ENCODE measurements at regions not wholly inside any gene's neighbourhood (a gene's known extent, or its start where the extent isn't known, plus 50 kb on each side); places are given as distances from the start of the nearest gene placed in this dataset.

DNA sequence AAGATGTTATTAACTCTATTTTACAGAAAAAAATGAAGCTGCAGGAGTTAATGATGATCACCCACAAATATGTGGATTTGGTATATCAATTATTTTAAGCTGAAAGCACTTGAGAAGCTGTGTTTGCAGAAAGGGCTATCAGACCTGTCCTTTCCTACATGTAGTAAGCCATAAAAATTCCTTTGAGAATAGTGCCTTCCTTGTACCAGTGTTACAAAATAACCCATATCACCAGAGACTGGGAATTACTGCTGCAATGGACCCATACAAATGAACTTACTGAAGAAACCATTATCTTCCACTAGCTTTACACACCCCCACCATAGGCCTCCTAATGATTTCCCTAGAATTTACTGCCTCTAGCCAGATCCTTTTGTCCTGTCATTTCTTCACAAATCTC lies 99.2 kb upstream of the ZRANB2 start:
- DNase-seq: no peak

DNA sequence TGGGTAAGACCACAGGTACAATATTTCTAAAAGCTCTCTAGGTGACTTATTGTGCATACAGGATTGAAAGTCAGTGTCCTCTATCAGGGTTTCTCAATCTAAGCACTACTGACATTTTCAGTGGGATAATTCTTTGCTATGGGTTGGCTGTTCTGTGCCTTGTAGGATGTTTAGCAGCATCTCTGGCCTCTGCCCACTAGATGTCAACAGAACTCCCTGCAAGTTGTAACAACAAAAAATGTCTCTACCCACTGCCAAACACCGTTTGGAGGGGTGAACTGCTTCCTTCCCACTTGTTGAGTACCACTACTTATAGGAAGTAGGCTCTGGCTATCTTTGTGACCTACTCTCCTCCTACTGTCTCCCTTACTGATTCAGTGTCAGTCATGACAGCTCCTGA lies 90.1 kb upstream of the ZRANB2 start:
- no peak for DNase-seq

DNA sequence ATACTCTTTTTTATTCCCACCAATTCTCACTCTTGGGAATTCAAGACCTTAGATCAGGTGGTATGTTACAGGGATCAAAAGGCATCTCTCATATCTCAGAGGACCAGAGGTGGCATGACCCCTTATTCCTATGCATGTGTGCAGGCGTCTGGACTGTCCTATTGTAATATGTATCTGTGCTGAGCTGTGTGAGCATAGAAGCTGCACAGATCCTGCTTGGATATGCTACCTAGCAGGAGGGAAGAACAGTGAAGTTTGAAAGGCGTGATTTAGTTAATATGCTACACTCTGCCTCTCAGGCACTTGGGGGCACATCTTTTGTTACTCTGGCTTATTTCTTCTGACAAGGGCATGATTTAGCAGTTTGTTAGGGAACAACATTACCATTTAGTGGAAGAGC lies 86.7 kb upstream of the ZRANB2 start:
- no peak for DNase-seq

DNA sequence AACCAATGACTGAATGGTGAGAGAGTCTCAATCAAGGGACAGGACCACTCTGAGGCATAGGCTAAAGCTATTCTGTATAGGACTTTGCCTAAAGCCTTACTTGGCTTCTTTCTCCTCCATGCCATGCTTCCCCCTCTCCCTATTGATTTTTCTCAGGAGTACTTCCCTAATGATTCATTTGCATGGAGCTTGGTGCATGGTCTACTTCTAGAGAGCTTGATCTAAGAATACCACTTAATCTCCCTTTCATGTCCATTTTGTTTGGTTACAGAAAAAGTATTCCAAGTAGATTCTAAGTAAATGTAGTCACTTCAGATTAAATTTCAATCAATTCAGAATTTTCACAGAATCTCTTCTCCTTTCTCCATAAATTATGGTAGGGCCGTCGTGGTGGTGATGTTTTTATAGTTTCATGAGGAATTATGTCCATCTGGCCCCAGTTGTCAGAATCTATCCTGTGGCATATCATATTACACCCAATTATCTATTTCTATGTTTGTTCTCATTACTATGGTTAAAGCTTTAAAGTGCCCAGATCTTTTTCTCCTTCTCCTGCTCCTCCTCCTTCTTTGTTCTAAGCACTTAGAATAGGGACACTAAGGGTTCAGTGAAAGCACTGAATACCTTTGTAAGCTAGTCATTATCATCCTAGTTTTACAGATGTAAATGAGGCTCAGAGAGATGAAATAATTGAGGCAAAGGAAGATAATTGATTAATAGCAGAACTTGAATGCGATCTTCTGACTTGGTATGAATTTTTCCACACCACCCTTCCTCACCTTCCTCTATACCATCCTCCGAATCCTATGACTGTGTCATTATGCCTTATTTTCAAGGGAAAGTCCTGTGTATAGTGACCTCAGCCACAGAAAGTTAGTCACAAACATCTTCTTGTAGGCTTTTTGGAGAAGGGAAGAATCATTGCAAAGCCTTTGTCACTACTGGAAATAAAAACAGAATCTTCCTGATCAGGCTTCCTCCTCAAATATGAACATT lies 85.6 kb upstream of the ZRANB2 start:
- DNase-seq: no peak

DNA sequence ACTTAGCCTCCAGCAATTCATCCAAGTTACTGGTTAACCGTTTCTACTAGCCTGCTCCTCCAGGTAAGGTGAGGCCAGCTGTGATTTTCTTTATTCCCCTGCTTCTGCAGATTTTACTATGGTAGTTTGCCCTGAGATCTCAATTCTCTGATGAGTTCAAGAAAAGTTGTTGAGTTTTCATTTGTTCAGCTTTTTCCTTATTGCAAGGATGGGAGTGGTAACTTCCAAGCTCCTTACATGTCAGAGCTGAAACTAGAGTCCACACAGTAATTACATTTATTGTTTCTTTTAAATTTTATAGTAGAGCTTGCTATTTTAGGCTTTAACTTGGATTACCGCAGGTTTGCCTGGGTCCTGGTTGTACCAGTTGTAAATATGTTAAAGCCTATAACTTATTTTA lies 76.9 kb upstream of the ZRANB2 start:
- DNase-seq: no peak

DNA sequence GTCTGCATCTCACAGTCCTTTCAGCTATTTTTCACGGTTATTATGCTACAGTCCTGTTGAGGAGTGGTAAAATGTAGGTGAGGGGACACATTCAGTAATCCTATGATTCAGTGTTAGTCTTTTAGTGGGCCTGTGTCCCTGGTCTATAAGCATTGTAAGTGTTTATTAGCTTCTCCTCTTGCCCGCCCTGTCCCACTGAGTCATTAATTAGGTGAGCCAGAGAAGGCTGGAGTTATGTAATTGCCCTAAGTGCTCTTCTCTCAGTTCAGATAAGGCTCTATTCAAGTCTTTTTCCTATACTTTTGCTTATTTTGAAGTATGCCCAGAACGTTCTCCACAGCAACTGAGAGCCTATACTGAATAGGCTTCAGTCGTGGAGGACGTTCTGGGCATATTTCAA lies 76.3 kb upstream of the ZRANB2 start:
- DNase-seq: no peak

DNA sequence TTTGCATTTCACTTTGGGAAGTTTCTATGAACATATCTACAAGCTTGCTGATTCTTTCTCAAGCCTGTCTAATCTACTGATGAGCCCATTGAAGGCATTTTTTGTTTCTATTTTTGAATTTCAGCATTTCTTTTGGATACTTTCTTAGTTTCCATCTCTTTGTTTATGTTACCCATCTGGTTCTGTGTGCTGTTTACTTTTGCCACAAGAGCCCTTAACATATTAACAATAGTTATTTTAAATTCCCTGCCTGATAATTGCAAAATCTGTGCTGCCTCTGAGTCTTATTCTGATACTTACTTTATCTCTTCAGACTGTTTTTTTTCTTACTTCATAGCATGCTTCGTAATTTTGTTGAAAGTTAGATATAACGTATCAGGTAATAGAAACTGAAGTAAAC lies 75.8 kb upstream of the ZRANB2 start:
- no peak for DNase-seq

DNA sequence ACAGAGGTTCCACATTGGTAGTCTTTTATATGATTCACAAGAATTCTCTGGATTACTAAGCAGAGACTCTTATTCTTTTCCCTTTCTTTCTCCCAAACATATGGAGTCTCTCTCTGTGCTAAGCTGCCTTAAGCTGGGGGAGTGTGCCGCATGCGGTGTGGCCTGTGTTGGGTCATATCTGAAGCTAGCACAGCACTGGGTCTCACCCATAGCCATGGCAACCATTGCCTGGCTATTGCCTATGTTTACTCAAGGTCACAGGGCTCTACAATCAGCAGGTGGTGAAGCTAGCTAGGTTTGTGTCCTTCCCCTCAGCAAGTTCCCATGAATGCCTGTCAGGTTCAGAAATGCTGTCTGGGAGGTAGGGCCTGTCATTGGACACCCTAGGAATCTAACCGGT lies 73.6 kb upstream of the ZRANB2 start:
- DNase-seq: no peak

DNA sequence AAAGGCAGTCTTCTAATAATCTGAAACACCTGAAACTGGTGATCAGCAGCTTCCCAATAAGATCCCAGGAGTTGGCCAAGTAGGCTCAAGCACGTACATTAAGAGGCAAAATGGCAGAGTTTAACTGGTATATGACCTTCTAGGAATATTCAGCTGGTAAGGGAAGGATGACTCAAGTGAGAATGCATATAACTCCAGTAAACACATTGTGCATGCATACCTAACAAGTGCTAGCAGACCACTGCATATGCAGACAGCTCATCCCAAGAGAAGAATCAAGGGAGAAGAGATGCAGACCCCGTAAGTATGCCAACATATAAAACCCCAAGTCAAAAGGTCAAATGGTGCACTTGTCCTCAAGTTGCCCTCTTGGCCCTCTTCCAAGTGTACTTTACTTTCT lies 73.0 kb upstream of the ZRANB2 start:
- no peak for DNase-seq

DNA sequence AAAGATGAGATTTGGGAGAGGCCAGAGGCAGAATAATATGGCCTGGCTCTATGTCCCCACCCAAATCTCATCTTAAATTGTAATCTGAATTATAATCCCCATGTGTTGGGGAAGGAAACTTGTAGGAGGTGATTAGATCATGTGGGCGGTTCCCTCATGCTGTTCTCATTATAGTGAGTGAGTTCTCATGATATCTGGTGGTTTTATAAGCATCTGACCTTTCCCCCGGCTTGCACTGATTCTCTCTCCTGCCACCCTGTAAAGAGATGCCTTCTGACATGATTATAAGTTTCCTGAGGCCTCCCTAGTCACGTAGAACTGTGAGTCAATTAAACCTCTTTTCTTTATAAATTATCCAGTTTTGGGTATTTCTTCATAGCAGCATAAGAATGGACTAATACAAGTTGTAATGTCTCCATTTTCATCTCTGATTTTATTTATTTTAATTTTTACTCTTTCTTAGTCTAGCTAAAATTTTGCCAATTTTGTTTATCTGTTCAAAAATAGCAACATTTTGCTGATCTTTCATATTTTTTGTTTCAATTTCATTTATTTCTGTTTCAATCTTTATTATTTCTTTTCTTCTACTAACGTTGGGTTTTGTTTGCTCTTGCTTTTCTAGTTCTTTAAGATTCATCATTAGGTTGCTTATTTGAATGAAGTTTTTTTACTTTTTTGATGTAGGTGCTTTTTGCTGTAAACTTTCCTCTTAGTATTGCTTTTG lies 67.0 kb upstream of the ZRANB2 start:
- no peak for DNase-seq

DNA sequence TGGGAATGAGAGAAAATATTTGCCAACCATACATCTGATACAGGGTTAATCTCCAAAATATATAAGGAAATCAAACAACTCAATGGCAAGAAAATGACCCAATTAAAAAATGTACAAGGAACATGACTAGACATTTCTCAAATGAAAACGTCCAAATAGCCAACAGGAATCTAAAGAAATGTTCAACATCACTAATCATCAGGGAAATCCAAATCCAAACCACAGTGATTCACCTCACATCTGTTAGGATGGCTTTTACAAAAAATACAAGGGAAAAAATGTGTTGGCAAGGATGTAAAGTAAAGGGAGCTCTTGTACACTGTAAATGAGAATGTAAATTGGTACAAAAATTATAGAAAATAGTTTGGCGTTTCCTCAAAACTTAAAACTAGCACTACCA lies 54.7 kb upstream of the ZRANB2 start:
- no peak for DNase-seq
